B cell (primary cell): ENCODE measurements at regions not wholly inside any gene's neighbourhood (a gene's known extent, or its start where the extent isn't known, plus 50 kb on each side); places are given as distances from the start of the nearest gene placed in this dataset.

Experiments used
- EZH2 ChIP-seq: IDR thresholded peaks from 2 replicates; pipeline ENCODE4 v1.6.1; 2012; ENCODE audit warnings: borderline replicate concordance, low read depth, mild to moderate bottlenecking, moderate library complexity, low read length; ENCODE audit not compliant: insufficient read depth, poor library complexity, severe bottlenecking
- TF ChIP-seq, protein P1 (sequence below): fragments of 200-600 bp; IDR thresholded peaks from one replicate; pipeline ENCODE4 v1.8.0; 2022; ENCODE audit warnings: antibody characterized with exemption, mild to moderate bottlenecking

DNA sequence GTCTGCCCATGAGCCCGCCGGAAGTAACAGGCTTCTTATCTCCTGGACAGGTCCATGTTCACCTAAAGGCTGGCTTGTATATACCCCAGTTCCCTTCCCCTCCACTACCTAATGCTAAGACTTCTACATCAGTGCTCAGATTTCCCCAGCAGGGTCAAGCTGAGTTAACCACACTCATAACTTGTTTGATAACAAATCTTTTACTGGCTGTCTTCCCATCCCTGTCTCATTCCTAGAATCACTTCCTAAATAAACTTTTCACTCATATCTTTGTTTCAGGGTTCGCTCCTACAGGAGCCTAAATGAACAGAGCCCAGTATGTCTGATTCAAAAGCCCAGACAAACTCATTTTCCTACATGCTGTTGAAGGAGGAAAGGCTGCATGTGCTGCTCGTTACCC, 94.0 kb upstream of the SOX11 start:
- TF ChIP-seq, protein P1, sequence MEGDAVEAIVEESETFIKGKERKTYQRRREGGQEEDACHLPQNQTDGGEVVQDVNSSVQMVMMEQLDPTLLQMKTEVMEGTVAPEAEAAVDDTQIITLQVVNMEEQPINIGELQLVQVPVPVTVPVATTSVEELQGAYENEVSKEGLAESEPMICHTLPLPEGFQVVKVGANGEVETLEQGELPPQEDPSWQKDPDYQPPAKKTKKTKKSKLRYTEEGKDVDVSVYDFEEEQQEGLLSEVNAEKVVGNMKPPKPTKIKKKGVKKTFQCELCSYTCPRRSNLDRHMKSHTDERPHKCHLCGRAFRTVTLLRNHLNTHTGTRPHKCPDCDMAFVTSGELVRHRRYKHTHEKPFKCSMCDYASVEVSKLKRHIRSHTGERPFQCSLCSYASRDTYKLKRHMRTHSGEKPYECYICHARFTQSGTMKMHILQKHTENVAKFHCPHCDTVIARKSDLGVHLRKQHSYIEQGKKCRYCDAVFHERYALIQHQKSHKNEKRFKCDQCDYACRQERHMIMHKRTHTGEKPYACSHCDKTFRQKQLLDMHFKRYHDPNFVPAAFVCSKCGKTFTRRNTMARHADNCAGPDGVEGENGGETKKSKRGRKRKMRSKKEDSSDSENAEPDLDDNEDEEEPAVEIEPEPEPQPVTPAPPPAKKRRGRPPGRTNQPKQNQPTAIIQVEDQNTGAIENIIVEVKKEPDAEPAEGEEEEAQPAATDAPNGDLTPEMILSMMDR = no peak
- no peak for TF ChIP-seq EZH2
